ENCODE measurements at regions not wholly inside any gene's neighbourhood (a gene's known extent, or its start where the extent isn't known, plus 50 kb on each side); places are given as distances from the start of the nearest gene placed in this dataset.

- no peak overlapping the region for H3K27ac ChIP-seq
- H3K4me3 ChIP-seq = no peak overlapping the region
- no peaks in the 10 kb centered on the region for H3K27me3 ChIP-seq
- DNase-seq = no peak
- no peaks in the 10 kb centered on the region for H3K4me1 ChIP-seq
- H3K36me3 ChIP-seq (ENCODE audit: low read depth, missing control alignments) = no peaks in the 10 kb centered on the region
- no peaks in the 10 kb centered on the region for H3K9me3 ChIP-seq
- no peak for TF ChIP-seq CTCF (IDR thresholded peaks at IDR 0.05)
- TF ChIP-seq POLR2A (IDR thresholded peaks at IDR 0.05) = no peak
- WGBS, 2 donors = 91 to 92% methylated on average over 9 of the region's 9 CpGs
- intact Hi-C loops (cut with DNase I; ENCODE audit: low total_unique reads) = no loop called here
Measured at GRCh38 chr17:73826181-73826871, 182.1 kb upstream of the SDK2 start.

- TF ChIP-seq CTCF (IDR thresholded peaks at IDR 0.05) = no peak
- TF ChIP-seq POLR2A (IDR thresholded peaks at IDR 0.05) = no peak
- Histone ChIP-seq H3K27ac (no peak overlapping the region), H3K4me3 (no peak overlapping the region), H3K9me3 (no peaks in the 10 kb centered on the region), H3K4me1 (no peaks in the 10 kb centered on the region), H3K36me3 (ENCODE audit: low read depth, missing control alignments) (no peaks in the 10 kb centered on the region), H3K27me3 (no peaks in the 10 kb centered on the region)
- intact Hi-C loops (cut with DNase I; ENCODE audit: low total_unique reads) = no loop called here
- WGBS, 2 donors = 81 to 83% methylated on average over 2 of the region's 2 CpGs
- no peak for DNase-seq
Measured at GRCh38 chr17:73826872-73827228, 182.6 kb upstream of the SDK2 start.

GRCh38 chr17:73827627-73828291 lies 183.5 kb upstream of the SDK2 start:
- intact Hi-C loops (cut with DNase I; ENCODE audit: low total_unique reads) = no loop called here
- no peak for TF ChIP-seq POLR2A (IDR thresholded peaks at IDR 0.05)
- TF ChIP-seq CTCF (IDR thresholded peaks at IDR 0.05) = no peak
- WGBS, 2 donors = 69 to 70% methylated on average over 18 to 19 of the region's 19 CpGs
- Histone ChIP-seq H3K4me3 (no peak overlapping the region), H3K36me3 (ENCODE audit: low read depth, missing control alignments) (no peaks in the 10 kb centered on the region), H3K4me1 (no peaks in the 10 kb centered on the region), H3K27ac (no peak overlapping the region), H3K9me3 (no peaks in the 10 kb centered on the region), H3K27me3 (no peaks in the 10 kb centered on the region)
- DNase-seq = no peak

GRCh38 chr17:73829676-73830280 lies 185.5 kb upstream of the SDK2 start:
- H3K36me3 ChIP-seq (ENCODE audit: low read depth, missing control alignments) = no peaks in the 10 kb centered on the region
- H3K9me3 ChIP-seq = no peaks in the 10 kb centered on the region
- TF ChIP-seq POLR2A (IDR thresholded peaks at IDR 0.05) = no peak
- no peak for TF ChIP-seq CTCF (IDR thresholded peaks at IDR 0.05)
- H3K27ac ChIP-seq = no peak overlapping the region
- H3K27me3 ChIP-seq = no peaks in the 10 kb centered on the region
- H3K4me1 ChIP-seq = no peaks in the 10 kb centered on the region
- H3K4me3 ChIP-seq = no peak overlapping the region
- WGBS, 2 donors = 93 to 94% methylated on average over 13 of the region's 13 CpGs
- intact Hi-C loops (cut with DNase I; ENCODE audit: low total_unique reads) = no loop called here
- no peak for DNase-seq

Data from testis (tissue), 2 donors.